ENCODE measurements at regions not wholly inside any gene's neighbourhood (a gene's known extent, or its start where the extent isn't known, plus 50 kb on each side); places are given as distances from the start of the nearest gene placed in this dataset.

GRCh38 chr1:55368698-55369097 is 153.5 kb upstream of the USP24 start:
- TF ChIP-seq ZFX (IDR thresholded peaks at IDR 0.05; ENCODE audit: borderline replicate concordance) = no peak
- TF ChIP-seq CTCF (IDR thresholded peaks at IDR 0.05) = no peak
- H3K27ac ChIP-seq = no peak overlapping the region

- H3K27ac ChIP-seq = no peak overlapping the region
- TF ChIP-seq ZFX (IDR thresholded peaks at IDR 0.05; ENCODE audit: borderline replicate concordance) = no peak
- TF ChIP-seq CTCF (IDR thresholded peaks at IDR 0.05) = no peak
Observed at GRCh38 chr1:55367273-55367672, 152.1 kb upstream of the USP24 start.

- H3K27ac ChIP-seq = no peak overlapping the region
- TF ChIP-seq CTCF (IDR thresholded peaks at IDR 0.05) (no peak), ZFX (IDR thresholded peaks at IDR 0.05; ENCODE audit: borderline replicate concordance) (no peak)
Observed at GRCh38 chr1:55364216-55364615, 149.1 kb upstream of the USP24 start.

GRCh38 chr1:55363268-55363667 is 148.1 kb upstream of the USP24 start:
- TF ChIP-seq ZFX (IDR thresholded peaks at IDR 0.05; ENCODE audit: borderline replicate concordance) = no peak
- TF ChIP-seq CTCF (IDR thresholded peaks at IDR 0.05) = no peak
- H3K27ac ChIP-seq = no peak overlapping the region

GRCh38 chr1:55362558-55362957 is 147.4 kb upstream of the USP24 start:
- TF ChIP-seq ZFX (IDR thresholded peaks at IDR 0.05; ENCODE audit: borderline replicate concordance) (no peak), CTCF (IDR thresholded peaks at IDR 0.05) (no peak)
- H3K27ac ChIP-seq = no peak overlapping the region

- H3K27ac ChIP-seq = no peak overlapping the region
- TF ChIP-seq CTCF (IDR thresholded peaks at IDR 0.05) (no peak), ZFX (IDR thresholded peaks at IDR 0.05; ENCODE audit: borderline replicate concordance) (no peak)
Observed at GRCh38 chr1:55359611-55360010, 144.4 kb upstream of the USP24 start.

- H3K27ac ChIP-seq = no peak overlapping the region
- no peak for TF ChIP-seq ZFX (IDR thresholded peaks at IDR 0.05; ENCODE audit: borderline replicate concordance)
- TF ChIP-seq CTCF (IDR thresholded peaks at IDR 0.05) = no peak
Observed at GRCh38 chr1:55358581-55358980, 143.4 kb upstream of the USP24 start.

Data from 22Rv1 (cell line).